OCI-LY1 (cell line): ENCODE measurements at regions not wholly inside any gene's neighbourhood (a gene's known extent, or its start where the extent isn't known, plus 50 kb on each side); places are given as distances from the start of the nearest gene placed in this dataset.

Experiments used
- H2AFZ ChIP-seq: fragments of 200-600 bp; sonication (generic), shearing (Covaris generic); 2 replicates; pipeline ENCODE4 v1.6.0; 2014; ENCODE audit warnings: antibody characterized with exemption, mild to moderate bottlenecking, low read length
- H3F3A ChIP-seq: fragments of 200-600 bp; sonication (generic), shearing (Covaris generic); 2 replicates; pipeline ENCODE4 v1.6.0; 2014; ENCODE audit warnings: mild to moderate bottlenecking, antibody characterized with exemption, low read length, moderate library complexity; ENCODE audit not compliant: insufficient read depth
- H3K27ac ChIP-seq: fragments of 200-600 bp; sonication (generic); 2 replicates; pipeline ENCODE4 v1.5.1; 2014; ENCODE audit warnings: low read length, mixed run types, mild to moderate bottlenecking, low read depth; ENCODE audit not compliant: poor library complexity, severe bottlenecking
- H3K27me3 ChIP-seq: fragments of 200-600 bp; sonication (generic); 2 replicates; pipeline ENCODE4 v1.6.0; 2014; ENCODE audit warnings: antibody characterized with exemption, mild to moderate bottlenecking, low read length, moderate library complexity; ENCODE audit not compliant: insufficient read depth
- H3K36me3 ChIP-seq: fragments of 200-600 bp; sonication (generic); 2 replicates; pipeline ENCODE4 v1.6.1; 2014; ENCODE audit warnings: mild to moderate bottlenecking, antibody characterized with exemption, low read length, moderate library complexity, mixed read lengths; ENCODE audit not compliant: insufficient read depth
- H3K4me1 ChIP-seq: fragments of 200-600 bp; sonication (generic); 2 replicates; pipeline ENCODE4 v1.5.1; 2014; ENCODE audit warnings: mild to moderate bottlenecking, low read length, moderate library complexity; ENCODE audit not compliant: insufficient read depth, severe bottlenecking
- H3K4me2 ChIP-seq: fragments of 200-600 bp; sonication (generic), shearing (Covaris generic); 2 replicates; pipeline ENCODE4 v1.6.1; 2014; ENCODE audit warnings: low read length
- H3K4me3 ChIP-seq: fragments of 200-600 bp; sonication (generic); 2 replicates; pipeline ENCODE4 v1.5.1; 2014; ENCODE audit warnings: low read length, low read depth, mild to moderate bottlenecking, mixed read lengths; ENCODE audit not compliant: poor library complexity, severe bottlenecking
- H3K79me2 ChIP-seq: fragments of 200-600 bp; shearing (Covaris generic); 2 replicates; pipeline ENCODE4 v1.6.1; 2016; ENCODE audit warnings: mixed run types, low read length, mixed read lengths; ENCODE audit not compliant: insufficient read depth
- H3K9ac ChIP-seq: fragments of 200-600 bp; sonication (generic), shearing (Covaris generic); 2 replicates; pipeline ENCODE4 v1.6.1; 2014; ENCODE audit warnings: mild to moderate bottlenecking, low read length, mixed read lengths
- H3K9me2 ChIP-seq: fragments of 200-600 bp; sonication (generic), shearing (Covaris generic); 2 replicates; pipeline ENCODE4 v1.6.1; 2014; ENCODE audit warnings: low read depth, mild to moderate bottlenecking, low read length, mixed read lengths
- H3K9me3 ChIP-seq: fragments of 200-600 bp; shearing (Covaris generic); 2 replicates; pipeline ENCODE4 v1.6.1; 2014; ENCODE audit warnings: low read length, mixed read lengths
- H4K20me1 ChIP-seq: fragments of 200-600 bp; sonication (generic), shearing (Covaris generic); 2 replicates; pipeline ENCODE4 v1.6.0; 2016; ENCODE audit warnings: mild to moderate bottlenecking, low read length; ENCODE audit not compliant: insufficient read depth
- EZH2 ChIP-seq: fragments of 200-600 bp; sonication (generic), shearing (Covaris generic); IDR thresholded peaks from 2 replicates; pipeline ENCODE4 v1.8.0; 2017; ENCODE audit warnings: borderline replicate concordance, mixed run types, mild to moderate bottlenecking, antibody characterized with exemption, low read length, moderate library complexity, mixed read lengths
- TF ChIP-seq, protein P1 (sequence below): fragments of 200-600 bp; sonication (generic), shearing (Covaris generic); IDR thresholded peaks from 2 replicates; pipeline ENCODE4 v1.5.1; 2017; ENCODE audit warnings: mild to moderate bottlenecking, antibody characterized with exemption, low read length, moderate library complexity, mixed read lengths

DNA sequence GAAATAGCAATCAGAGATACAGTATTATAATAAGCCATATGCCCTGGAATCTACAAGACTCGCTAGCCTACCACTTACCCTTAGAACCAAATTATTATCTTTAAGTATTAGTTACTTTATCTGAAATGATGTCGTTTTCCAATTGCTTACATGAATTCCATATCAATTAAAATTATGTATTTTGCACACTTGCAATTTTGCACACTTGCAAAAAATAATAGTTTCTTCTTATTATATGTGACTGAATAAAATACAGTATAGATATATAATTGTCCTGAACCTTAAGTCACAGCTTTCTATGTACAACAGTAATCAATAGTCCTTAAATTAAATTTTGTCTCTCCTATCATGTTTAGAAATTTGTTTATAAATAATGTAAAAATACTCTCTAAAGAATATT is 2095.1 kb downstream of the NCAM2 start:
- no peaks in the 10 kb centered on the region for H3K4me1 ChIP-seq
- H3K9me2 ChIP-seq, result no peaks in the 10 kb centered on the region
- no peaks in the 10 kb centered on the region for H3K36me3 ChIP-seq
- H3F3A ChIP-seq, result no peaks in the 10 kb centered on the region
- H2AFZ ChIP-seq, result no peak overlapping the region
- no peaks in the 10 kb centered on the region for H4K20me1 ChIP-seq
- H3K27ac ChIP-seq, result no peak overlapping the region
- H3K4me3 ChIP-seq, result no peak overlapping the region
- H3K27me3 ChIP-seq, result no peaks in the 10 kb centered on the region
- H3K9ac ChIP-seq, result no peak overlapping the region
- no peaks in the 10 kb centered on the region for H3K79me2 ChIP-seq
- peaks cover 12% of the 10 kb centered on the region; the same call in 1 of the 2 replicates for H3K9me3 ChIP-seq
- no peak overlapping the region for H3K4me2 ChIP-seq
- TF ChIP-seq, protein P1, sequence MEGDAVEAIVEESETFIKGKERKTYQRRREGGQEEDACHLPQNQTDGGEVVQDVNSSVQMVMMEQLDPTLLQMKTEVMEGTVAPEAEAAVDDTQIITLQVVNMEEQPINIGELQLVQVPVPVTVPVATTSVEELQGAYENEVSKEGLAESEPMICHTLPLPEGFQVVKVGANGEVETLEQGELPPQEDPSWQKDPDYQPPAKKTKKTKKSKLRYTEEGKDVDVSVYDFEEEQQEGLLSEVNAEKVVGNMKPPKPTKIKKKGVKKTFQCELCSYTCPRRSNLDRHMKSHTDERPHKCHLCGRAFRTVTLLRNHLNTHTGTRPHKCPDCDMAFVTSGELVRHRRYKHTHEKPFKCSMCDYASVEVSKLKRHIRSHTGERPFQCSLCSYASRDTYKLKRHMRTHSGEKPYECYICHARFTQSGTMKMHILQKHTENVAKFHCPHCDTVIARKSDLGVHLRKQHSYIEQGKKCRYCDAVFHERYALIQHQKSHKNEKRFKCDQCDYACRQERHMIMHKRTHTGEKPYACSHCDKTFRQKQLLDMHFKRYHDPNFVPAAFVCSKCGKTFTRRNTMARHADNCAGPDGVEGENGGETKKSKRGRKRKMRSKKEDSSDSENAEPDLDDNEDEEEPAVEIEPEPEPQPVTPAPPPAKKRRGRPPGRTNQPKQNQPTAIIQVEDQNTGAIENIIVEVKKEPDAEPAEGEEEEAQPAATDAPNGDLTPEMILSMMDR, result no peak
- TF ChIP-seq EZH2, result no peak

DNA sequence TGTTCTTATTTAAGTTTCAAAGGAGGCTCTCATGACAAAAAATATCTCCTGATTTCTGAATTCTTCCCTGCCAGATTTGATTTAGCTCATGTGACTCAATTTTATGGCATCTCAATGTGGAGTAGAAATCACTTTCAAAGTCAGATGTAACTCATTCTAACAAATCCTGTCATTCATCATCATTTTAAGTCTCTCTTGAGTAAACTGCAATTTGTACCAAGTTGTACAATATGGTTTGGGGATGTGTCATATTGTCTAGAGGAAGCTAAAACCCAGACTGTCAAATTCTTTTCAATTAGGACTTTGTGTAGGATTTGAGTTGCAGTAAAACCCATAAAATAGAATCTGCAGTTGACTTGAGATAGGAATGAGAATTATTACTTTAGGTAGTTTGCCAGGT is 2101.0 kb downstream of the NCAM2 start:
- no peaks in the 10 kb centered on the region for H4K20me1 ChIP-seq
- no peaks in the 10 kb centered on the region for H3K9me3 ChIP-seq
- no peak overlapping the region for H3K27ac ChIP-seq
- no peaks in the 10 kb centered on the region for H3K36me3 ChIP-seq
- H3F3A ChIP-seq, result no peaks in the 10 kb centered on the region
- H3K9me2 ChIP-seq, result no peaks in the 10 kb centered on the region
- H3K4me3 ChIP-seq, result no peak overlapping the region
- no peaks in the 10 kb centered on the region for H3K27me3 ChIP-seq
- H3K4me2 ChIP-seq, result no peak overlapping the region
- H2AFZ ChIP-seq, result no peak overlapping the region
- H3K79me2 ChIP-seq, result no peaks in the 10 kb centered on the region
- TF ChIP-seq EZH2, result no peak
- TF ChIP-seq, protein P1, result no peak
- H3K4me1 ChIP-seq, result no peaks in the 10 kb centered on the region
- no peak overlapping the region for H3K9ac ChIP-seq

DNA sequence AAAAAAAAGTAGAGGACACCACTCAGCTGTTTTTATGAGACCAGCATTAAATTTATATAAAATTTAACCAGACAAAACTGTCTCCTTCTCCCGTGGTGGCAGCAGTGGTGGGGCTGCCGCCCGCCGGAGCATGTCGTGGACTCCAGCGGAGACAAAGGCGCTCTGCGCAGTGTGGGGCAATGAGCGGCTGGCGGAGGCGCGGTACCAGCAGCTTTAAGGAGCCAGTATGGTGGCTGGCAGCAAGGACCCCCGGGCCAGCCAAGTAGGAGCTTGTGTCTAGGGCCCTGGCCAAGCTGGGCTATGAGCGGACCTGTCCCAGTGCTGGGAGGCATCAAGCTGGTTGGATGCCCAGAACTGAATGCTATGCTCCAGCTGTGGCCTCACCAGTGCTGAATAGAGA is 2102.9 kb downstream of the NCAM2 start:
- no peak for TF ChIP-seq EZH2
- TF ChIP-seq, protein P1, result no peak
- no peaks in the 10 kb centered on the region for H3K36me3 ChIP-seq
- no peak overlapping the region for H2AFZ ChIP-seq
- no peak overlapping the region for H3K27ac ChIP-seq
- H3K9ac ChIP-seq, result no peak overlapping the region
- no peaks in the 10 kb centered on the region for H4K20me1 ChIP-seq
- no peaks in the 10 kb centered on the region for H3K27me3 ChIP-seq
- no peaks in the 10 kb centered on the region for H3K9me2 ChIP-seq
- H3K4me3 ChIP-seq, result no peak overlapping the region
- H3K9me3 ChIP-seq, result no peaks in the 10 kb centered on the region
- H3K4me1 ChIP-seq, result no peaks in the 10 kb centered on the region
- H3K4me2 ChIP-seq, result no peak overlapping the region
- no peaks in the 10 kb centered on the region for H3K79me2 ChIP-seq
- no peaks in the 10 kb centered on the region for H3F3A ChIP-seq
